ENCODE measurements at regions not wholly inside any gene's neighbourhood (a gene's known extent, or its start where the extent isn't known, plus 50 kb on each side); places are given as distances from the start of the nearest gene placed in this dataset.

DNA sequence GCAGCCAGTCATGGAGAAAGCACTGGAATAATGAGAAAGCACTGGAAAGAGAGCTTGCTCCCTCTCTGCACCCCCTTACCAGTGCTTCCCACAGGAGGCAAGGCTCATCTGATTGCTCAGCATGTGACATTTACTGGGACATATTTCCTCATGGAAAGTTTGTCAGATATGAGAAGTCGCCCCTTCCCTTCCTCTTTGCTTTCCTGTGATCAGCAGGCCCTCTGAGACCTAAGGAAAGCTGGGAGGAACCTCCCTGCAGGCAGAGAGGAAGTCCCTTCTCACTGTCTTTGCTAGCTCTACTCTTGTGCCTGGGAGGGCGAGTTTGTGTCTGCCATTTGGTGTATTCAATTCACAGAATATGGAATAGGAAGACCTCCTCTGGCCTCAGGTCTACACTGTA lies 283.8 kb downstream of the ALDH8A1 start:
- TF ChIP-seq OSR1 (CRISPR knock-in tag; IDR thresholded peaks at IDR 0.05) (no peak), ARNTL (CRISPR knock-in tag; IDR thresholded peaks at IDR 0.05; ENCODE audit: borderline replicate concordance, low read depth) (no peak), ZNF8 (CRISPR knock-in tag; IDR thresholded peaks at IDR 0.05) (no peak)
- TF ChIP-seq, protein P1, sequence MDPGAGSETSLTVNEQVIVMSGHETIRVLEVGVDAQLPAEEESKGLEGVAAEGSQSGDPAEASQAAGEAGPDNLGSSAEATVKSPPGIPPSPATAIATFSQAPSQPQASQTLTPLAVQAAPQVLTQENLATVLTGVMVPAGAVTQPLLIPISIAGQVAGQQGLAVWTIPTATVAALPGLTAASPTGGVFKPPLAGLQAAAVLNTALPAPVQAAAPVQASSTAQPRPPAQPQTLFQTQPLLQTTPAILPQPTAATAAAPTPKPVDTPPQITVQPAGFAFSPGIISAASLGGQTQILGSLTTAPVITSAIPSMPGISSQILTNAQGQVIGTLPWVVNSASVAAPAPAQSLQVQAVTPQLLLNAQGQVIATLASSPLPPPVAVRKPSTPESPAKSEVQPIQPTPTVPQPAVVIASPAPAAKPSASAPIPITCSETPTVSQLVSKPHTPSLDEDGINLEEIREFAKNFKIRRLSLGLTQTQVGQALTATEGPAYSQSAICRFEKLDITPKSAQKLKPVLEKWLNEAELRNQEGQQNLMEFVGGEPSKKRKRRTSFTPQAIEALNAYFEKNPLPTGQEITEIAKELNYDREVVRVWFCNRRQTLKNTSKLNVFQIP (CRISPR knock-in tag; IDR thresholded peaks at IDR 0.05; ENCODE audit: borderline replicate concordance, low read depth) = no peak
- TF ChIP-seq, protein P2, sequence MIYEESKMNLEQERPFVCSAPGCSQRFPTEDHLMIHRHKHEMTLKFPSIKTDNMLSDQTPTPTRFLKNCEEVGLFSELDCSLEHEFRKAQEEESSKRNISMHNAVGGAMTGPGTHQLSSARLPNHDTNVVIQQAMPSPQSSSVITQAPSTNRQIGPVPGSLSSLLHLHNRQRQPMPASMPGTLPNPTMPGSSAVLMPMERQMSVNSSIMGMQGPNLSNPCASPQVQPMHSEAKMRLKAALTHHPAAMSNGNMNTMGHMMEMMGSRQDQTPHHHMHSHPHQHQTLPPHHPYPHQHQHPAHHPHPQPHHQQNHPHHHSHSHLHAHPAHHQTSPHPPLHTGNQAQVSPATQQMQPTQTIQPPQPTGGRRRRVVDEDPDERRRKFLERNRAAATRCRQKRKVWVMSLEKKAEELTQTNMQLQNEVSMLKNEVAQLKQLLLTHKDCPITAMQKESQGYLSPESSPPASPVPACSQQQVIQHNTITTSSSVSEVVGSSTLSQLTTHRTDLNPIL (CRISPR knock-in tag; IDR thresholded peaks at IDR 0.05; ENCODE audit: low read depth) = no peak

Measured in SK-N-SH treated with all-trans-retinoic acid at 6 μM for 48 hours (cell line).